Gastroesophageal sphincter (tissue), 4 donors: ENCODE measurements at regions not wholly inside any gene's neighbourhood (a gene's known extent, or its start where the extent isn't known, plus 50 kb on each side); places are given as distances from the start of the nearest gene placed in this dataset.
"Not testable (repeated sequence)": the region's sequence is repeated elsewhere in the genome, so short reads cannot be mapped to it uniquely, and the experiment has no call there.

Experiments used
- ATAC-seq: fragments of 150-250 bp; one replicate; pipeline ENCODE4 v1.9.1; 2016; ENCODE audit warnings: mild to moderate bottlenecking, moderate library complexity
- H3K27ac ChIP-seq, 4 donors: fragments of 200-600 bp; sonication (generic) in 3 of 4; 1 replicate in 3 of 4; 2 replicates in 1 of 4; pipeline ENCODE4 v1.5.1; 2016 to 2019
- H3K27me3 ChIP-seq: fragments of 200-600 bp; sonication (generic); one replicate; pipeline ENCODE4 v1.5.1; 2019
- H3K36me3 ChIP-seq, 2 donors: fragments of 200-600 bp; sonication (generic); one replicate each; pipeline ENCODE4 v1.5.1; 2019; ENCODE audit warnings: control low read depth in 1 of 2
- H3K4me1 ChIP-seq, 3 donors: fragments of 200-600 bp; sonication (generic); 1 replicate in 2 of 3; 2 replicates in 1 of 3; pipeline ENCODE4 v1.5.1; 2016 to 2019; ENCODE audit warnings: control low read depth in 2 of 3
- H3K4me3 ChIP-seq, 2 donors: fragments of 200-600 bp; sonication (generic); one replicate each; pipeline ENCODE4 v1.5.1; 2019; ENCODE audit warnings: mild to moderate bottlenecking in 1 of 2, moderate library complexity in 1 of 2
- H3K9me3 ChIP-seq, 3 donors: fragments of 200-600 bp; sonication (generic); one replicate each; pipeline ENCODE4 v1.5.1; 2017 to 2019; ENCODE audit warnings: control low read depth in 2 of 3
- EP300 ChIP-seq: sonication (generic); formaldehyde crosslinking; IDR thresholded peaks from one replicate; pipeline ENCODE4 v1.6.1; 2017; ENCODE audit warnings: antibody characterized with exemption, mild to moderate bottlenecking
- POLR2A ChIP-seq, 2 donors: fragments of 450-650 bp; IDR thresholded peaks; one replicate each; pipeline ENCODE4 v1.6.1; 2017; ENCODE audit warnings: antibody characterized with exemption in 2 of 2, mild to moderate bottlenecking in 2 of 2, moderate library complexity in 1 of 2
- POLR2AphosphoS5 ChIP-seq: sonication (generic); formaldehyde crosslinking; IDR thresholded peaks from one replicate; pipeline ENCODE4 v1.6.1; 2017; ENCODE audit warnings: antibody characterized with exemption
- WGBS, 2 donors: methylation state at CpG; one replicate each; pipeline ENCODE4 v1.1.5; 2018; ENCODE audit warnings: low coverage in 1 of 2; 5-methylcytosine and 5-hydroxymethylcytosine counted together
- TF ChIP-seq, protein P1 (sequence below), 4 experiments: fragments of 200-600 bp in 2 of 4; fragments of 450-650 bp in 2 of 4; sonication (generic) in 1 of 4; IDR thresholded peaks; one replicate each; pipeline ENCODE4 v1.5.1; 2017 to 2019; ENCODE audit warnings: antibody characterized with exemption in 4 of 4, mild to moderate bottlenecking in 2 of 4, moderate library complexity in 2 of 4

- Histone ChIP-seq H3K27me3 (no peaks in the 10 kb centered on the region), H3K4me3 (no peak overlapping the region), H3K27ac (no peak overlapping the region), H3K4me1 (no peaks in the 10 kb centered on the region), H3K9me3 (peaks cover 0 to 12% (median 0%) of the 10 kb centered on the region in 3 donors), H3K36me3 (no peaks in the 10 kb centered on the region)
- WGBS, 2 donors, result 63 to 73% methylated on average over 2 of the region's 2 CpGs
- TF ChIP-seq, protein P1, sequence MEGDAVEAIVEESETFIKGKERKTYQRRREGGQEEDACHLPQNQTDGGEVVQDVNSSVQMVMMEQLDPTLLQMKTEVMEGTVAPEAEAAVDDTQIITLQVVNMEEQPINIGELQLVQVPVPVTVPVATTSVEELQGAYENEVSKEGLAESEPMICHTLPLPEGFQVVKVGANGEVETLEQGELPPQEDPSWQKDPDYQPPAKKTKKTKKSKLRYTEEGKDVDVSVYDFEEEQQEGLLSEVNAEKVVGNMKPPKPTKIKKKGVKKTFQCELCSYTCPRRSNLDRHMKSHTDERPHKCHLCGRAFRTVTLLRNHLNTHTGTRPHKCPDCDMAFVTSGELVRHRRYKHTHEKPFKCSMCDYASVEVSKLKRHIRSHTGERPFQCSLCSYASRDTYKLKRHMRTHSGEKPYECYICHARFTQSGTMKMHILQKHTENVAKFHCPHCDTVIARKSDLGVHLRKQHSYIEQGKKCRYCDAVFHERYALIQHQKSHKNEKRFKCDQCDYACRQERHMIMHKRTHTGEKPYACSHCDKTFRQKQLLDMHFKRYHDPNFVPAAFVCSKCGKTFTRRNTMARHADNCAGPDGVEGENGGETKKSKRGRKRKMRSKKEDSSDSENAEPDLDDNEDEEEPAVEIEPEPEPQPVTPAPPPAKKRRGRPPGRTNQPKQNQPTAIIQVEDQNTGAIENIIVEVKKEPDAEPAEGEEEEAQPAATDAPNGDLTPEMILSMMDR (IDR thresholded peaks at IDR 0.05), result no peak
- TF ChIP-seq POLR2A (IDR thresholded peaks at IDR 0.05) (no peak), EP300 (no peak), POLR2AphosphoS5 (no peak)
- no peak for ATAC-seq
Measured at GRCh38 chr9:22175972-22176545, 167.0 kb upstream of the CDKN2B start.

DNA sequence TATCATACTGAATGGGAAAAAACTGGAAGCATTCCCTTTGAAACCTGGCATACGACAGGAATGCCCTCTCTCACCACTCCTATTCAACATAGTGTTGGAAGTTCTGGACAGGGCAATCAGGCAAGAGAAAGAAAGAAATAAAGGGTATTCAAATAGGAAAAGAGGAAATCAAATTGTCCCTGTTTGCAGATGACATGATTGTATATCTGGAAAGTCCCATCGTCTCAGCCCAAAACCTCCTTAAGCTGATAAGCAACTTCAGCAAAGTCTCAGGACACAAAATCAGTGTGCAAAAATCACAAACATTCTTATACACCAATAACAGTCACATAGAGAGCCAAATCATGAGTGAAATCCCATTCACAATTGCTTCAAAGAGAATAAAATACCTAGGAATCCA lies 171.9 kb upstream of the CDKN2B start:
- H3K27ac ChIP-seq, H3K36me3 ChIP-seq, H3K27me3 ChIP-seq, H3K4me1 ChIP-seq, ATAC-seq, H3K4me3 ChIP-seq: not testable (repeated sequence)
- WGBS, 2 donors, result 93 to 100% methylated on average over 2 of the region's 2 CpGs
- peaks cover 0 to 12% (median 0%) of the 10 kb centered on the region in 3 donors for H3K9me3 ChIP-seq

GRCh38 chr9:22189471-22189870 lies 180.4 kb upstream of the CDKN2B start:
- no peaks in the 10 kb centered on the region for H3K9me3 ChIP-seq
- H3K27me3 ChIP-seq, result no peaks in the 10 kb centered on the region
- no peaks in the 10 kb centered on the region for H3K4me1 ChIP-seq
- H3K4me3 ChIP-seq, result no peak overlapping the region
- no peak overlapping the region for H3K27ac ChIP-seq
- H3K36me3 ChIP-seq, result no peaks in the 10 kb centered on the region
- TF ChIP-seq POLR2AphosphoS5 (no peak), EP300 (no peak), POLR2A (IDR thresholded peaks at IDR 0.05) (no peak)
- TF ChIP-seq, protein P1 (IDR thresholded peaks at IDR 0.05), result no peak
- 74 to 75% methylated on average over 2 of the region's 2 CpGs for WGBS, 2 donors
- ATAC-seq, result no peak

GRCh38 chr9:22197000-22197399 lies 187.9 kb upstream of the CDKN2B start:
- H3K36me3 ChIP-seq, H3K27ac ChIP-seq, H3K9me3 ChIP-seq, ATAC-seq, H3K4me3 ChIP-seq, H3K4me1 ChIP-seq: not testable (repeated sequence)
- 54 to 78% methylated on average over 2 of the region's 2 CpGs for WGBS, 2 donors
- peaks cover 13% of the 10 kb centered on the region for H3K27me3 ChIP-seq

DNA sequence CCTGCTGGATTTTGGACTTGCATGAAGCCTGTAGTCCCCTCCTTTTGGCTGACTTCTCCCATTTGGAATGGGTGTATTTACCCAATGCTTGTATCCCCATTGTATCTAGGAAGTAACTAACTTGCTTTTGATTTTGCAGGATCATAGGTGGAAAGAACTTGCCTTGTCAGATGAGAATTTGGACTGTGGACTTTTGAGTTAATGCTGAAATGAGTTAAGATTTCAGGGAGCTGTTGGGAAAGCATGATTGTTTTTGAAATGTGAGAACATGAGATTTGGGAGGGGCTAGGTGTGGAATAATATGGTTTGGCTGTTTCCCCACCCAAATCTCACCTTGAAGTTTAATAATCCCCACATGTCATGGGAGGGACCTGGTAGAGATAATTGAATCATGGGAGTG lies 189.6 kb upstream of the CDKN2B start:
- H3K36me3 ChIP-seq, result no peaks in the 10 kb centered on the region
- no peak overlapping the region for H3K27ac ChIP-seq
- H3K9me3 ChIP-seq, result no peaks in the 10 kb centered on the region
- no peak overlapping the region for H3K4me3 ChIP-seq
- no peaks in the 10 kb centered on the region for H3K4me1 ChIP-seq
- ATAC-seq, result no peak
- TF ChIP-seq POLR2A (IDR thresholded peaks at IDR 0.05), result no peak
- peaks cover 13% of the 10 kb centered on the region for H3K27me3 ChIP-seq

DNA sequence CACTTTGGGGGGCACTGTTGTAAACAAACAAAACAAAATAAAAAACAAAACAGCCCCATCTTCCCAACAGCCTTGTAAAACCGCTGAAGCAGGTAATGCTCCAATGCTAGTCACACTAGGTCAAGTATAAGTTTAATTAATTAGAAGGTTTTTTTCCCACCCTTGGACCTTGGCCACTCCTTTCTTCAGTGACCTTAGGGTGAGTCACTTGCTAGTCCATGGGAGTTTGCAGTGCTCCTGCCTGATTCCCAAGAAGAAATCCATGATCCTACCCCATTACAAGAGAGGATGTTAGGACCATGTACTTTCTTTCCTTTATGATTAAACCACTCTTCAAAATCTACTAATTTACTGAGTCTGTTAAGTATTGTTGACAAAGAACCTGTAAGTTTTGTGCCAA lies 192.2 kb upstream of the CDKN2B start:
- no peak for ATAC-seq
- H3K27me3 ChIP-seq, result peaks cover 13% of the 10 kb centered on the region
- H3K4me3 ChIP-seq, result no peak overlapping the region
- H3K4me1 ChIP-seq, result no peaks in the 10 kb centered on the region
- no peaks in the 10 kb centered on the region for H3K9me3 ChIP-seq
- 89 to 91% methylated on average over 1 of the region's 1 CpG for WGBS, 2 donors
- no peak overlapping the region for H3K27ac ChIP-seq
- TF ChIP-seq EP300 (no peak), POLR2AphosphoS5 (no peak), POLR2A (IDR thresholded peaks at IDR 0.05) (no peak)
- TF ChIP-seq, protein P1 (IDR thresholded peaks at IDR 0.05), result no peak
- H3K36me3 ChIP-seq, result no peaks in the 10 kb centered on the region
